Upper lobe of right lung (tissue), 1 donor: ENCODE measurements at regions not wholly inside any gene's neighbourhood (a gene's known extent, or its start where the extent isn't known, plus 50 kb on each side); places are given as distances from the start of the nearest gene placed in this dataset.

Source experiments
- ATAC-seq: fragments of 200-7000 bp; cut with Tn5 transposase; one replicate; pipeline ENCODE4 v1.9.1; 2020; ENCODE audit warnings: mild to moderate bottlenecking, moderate library complexity
- DNase-seq: peaks from one replicate; pipeline ENCODE4 v3.0.0-alpha.2; 2020
- H3K27ac ChIP-seq: fragments of 200-600 bp; one replicate; pipeline ENCODE4 v1.8.0; 2022
- H3K27me3 ChIP-seq: fragments of 200-600 bp; one replicate; pipeline ENCODE4 v1.8.0; 2022; ENCODE audit warnings: mild to moderate bottlenecking
- H3K36me3 ChIP-seq: fragments of 200-600 bp; one replicate; pipeline ENCODE4 v1.8.0; 2022
- H3K4me1 ChIP-seq: fragments of 200-600 bp; one replicate; pipeline ENCODE4 v1.8.0; 2022
- H3K4me3 ChIP-seq: fragments of 200-600 bp; one replicate; pipeline ENCODE4 v1.8.0; 2022; ENCODE audit warnings: mild to moderate bottlenecking
- H3K9me3 ChIP-seq: fragments of 200-600 bp; one replicate; pipeline ENCODE4 v1.8.0; 2022
- intact Hi-C: fragments of 100-400 bp; cut with DNase I; formaldehyde crosslinking; loops from one replicate; pipeline ENCODE4 v1.11.0; 2022
- TF ChIP-seq, protein P1 (sequence below): fragments of 200-600 bp; IDR thresholded peaks from one replicate; pipeline ENCODE4 v1.8.0; 2022; ENCODE audit warnings: antibody characterized with exemption
- donor health status: DM: no; HTN: yes; CAD: no; lungs with severe emphysema.

DNA sequence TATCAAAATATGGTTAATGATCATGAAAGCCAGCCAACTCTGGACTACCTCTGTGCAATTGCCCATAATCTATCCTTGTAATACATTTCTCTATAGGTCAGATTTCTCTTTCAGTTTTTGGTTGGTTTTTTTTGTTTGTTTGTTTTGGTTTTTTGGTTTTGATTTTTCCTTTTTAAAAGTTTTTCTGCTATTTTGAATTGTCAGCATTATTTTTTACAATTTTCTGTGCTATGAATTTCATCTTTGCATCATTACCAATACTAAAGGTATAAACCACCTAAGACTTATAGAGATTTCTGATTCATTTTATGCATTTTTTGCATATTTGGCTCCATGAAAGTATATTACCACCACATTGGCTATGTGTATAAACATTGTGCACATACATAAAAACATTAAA, 799.6 kb downstream of the ADGRL2 start:
- no peaks in the 10 kb centered on the region for H3K27me3 ChIP-seq
- TF ChIP-seq, protein P1, sequence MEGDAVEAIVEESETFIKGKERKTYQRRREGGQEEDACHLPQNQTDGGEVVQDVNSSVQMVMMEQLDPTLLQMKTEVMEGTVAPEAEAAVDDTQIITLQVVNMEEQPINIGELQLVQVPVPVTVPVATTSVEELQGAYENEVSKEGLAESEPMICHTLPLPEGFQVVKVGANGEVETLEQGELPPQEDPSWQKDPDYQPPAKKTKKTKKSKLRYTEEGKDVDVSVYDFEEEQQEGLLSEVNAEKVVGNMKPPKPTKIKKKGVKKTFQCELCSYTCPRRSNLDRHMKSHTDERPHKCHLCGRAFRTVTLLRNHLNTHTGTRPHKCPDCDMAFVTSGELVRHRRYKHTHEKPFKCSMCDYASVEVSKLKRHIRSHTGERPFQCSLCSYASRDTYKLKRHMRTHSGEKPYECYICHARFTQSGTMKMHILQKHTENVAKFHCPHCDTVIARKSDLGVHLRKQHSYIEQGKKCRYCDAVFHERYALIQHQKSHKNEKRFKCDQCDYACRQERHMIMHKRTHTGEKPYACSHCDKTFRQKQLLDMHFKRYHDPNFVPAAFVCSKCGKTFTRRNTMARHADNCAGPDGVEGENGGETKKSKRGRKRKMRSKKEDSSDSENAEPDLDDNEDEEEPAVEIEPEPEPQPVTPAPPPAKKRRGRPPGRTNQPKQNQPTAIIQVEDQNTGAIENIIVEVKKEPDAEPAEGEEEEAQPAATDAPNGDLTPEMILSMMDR: no peak
- H3K4me3 ChIP-seq: no peak overlapping the region
- peaks cover 3% of the 10 kb centered on the region for H3K4me1 ChIP-seq
- no peaks in the 10 kb centered on the region for H3K36me3 ChIP-seq
- intact Hi-C loops: no loop called here
- H3K27ac ChIP-seq: no peak overlapping the region
- DNase-seq: no peak
- H3K9me3 ChIP-seq: no peaks in the 10 kb centered on the region
- ATAC-seq: no peak

DNA sequence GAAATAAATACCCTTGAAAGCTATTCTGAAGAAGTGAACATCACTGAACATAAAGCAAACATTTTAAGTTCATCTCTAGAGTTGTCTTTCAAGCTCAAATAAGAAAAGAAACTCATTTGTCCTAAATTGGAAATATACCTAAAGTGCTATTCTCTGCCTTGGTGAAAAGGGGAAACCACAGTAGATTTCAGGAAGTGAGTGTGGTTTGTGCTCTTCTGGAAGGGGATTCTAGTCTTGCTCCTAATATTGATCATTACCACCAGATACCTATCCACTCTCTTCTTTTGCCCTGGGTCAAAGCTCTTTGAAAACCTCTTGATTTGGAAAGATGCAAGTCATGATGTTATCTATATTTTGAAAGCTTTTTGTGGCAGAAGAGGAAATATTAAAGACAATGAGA, 798.1 kb downstream of the ADGRL2 start:
- no peaks in the 10 kb centered on the region for H3K9me3 ChIP-seq
- TF ChIP-seq, protein P1: no peak

GRCh38 chr1:82598337-82598736, 797.6 kb downstream of the ADGRL2 start:
- Histone ChIP-seq H3K4me1 (peaks cover 3% of the 10 kb centered on the region), H3K4me3 (no peak overlapping the region), H3K9me3 (no peaks in the 10 kb centered on the region), H3K36me3 (no peaks in the 10 kb centered on the region), H3K27me3 (no peaks in the 10 kb centered on the region), H3K27ac (no peak overlapping the region)
- ATAC-seq: no peak
- intact Hi-C loops: no loop called here
- no peak for DNase-seq
- TF ChIP-seq, protein P1: no peak

More for the DNA sequence above, 798.1 kb downstream of the ADGRL2 start:
- intact Hi-C loops: no loop called here
- no peak overlapping the region for H3K27ac ChIP-seq
- no peaks in the 10 kb centered on the region for H3K27me3 ChIP-seq
- H3K4me1 ChIP-seq: peaks cover 3% of the 10 kb centered on the region
- DNase-seq (no peak), ATAC-seq (no peak)
- H3K4me3 ChIP-seq: no peak overlapping the region
- no peaks in the 10 kb centered on the region for H3K36me3 ChIP-seq

- Histone ChIP-seq H3K36me3 (no peaks in the 10 kb centered on the region), H3K4me3 (no peak overlapping the region), H3K4me1 (peaks cover 3% of the 10 kb centered on the region), H3K9me3 (no peaks in the 10 kb centered on the region), H3K27ac (no peak overlapping the region), H3K27me3 (no peaks in the 10 kb centered on the region)
- DNase-seq (no peak), ATAC-seq (no peak)
- TF ChIP-seq, protein P1: no peak
- intact Hi-C loops: no loop called here
These were observed 796.9 kb downstream of the ADGRL2 start for GRCh38 chr1:82597649-82598048.

DNA sequence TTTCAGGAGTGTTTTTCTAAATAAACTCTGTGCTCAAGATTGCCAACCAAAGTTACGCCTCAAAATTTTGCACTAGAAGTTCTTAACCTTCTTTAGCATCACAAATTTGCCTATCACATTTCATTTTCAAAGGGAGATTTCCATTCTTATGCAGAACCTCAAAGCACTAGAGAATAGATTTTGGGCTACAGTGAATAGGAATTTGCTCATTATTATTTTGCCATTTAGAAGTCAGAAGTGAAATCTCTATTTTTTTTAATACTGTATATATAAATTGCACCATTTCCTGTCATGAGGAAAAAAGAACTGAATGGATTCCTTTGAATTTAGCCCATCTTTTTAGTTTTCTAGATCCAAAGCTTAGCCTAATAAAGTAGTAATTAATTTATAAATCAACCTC, 796.4 kb downstream of the ADGRL2 start:
- H3K27me3 ChIP-seq: no peaks in the 10 kb centered on the region
- TF ChIP-seq, protein P1: no peak
- H3K27ac ChIP-seq: no peak overlapping the region
- H3K9me3 ChIP-seq: no peaks in the 10 kb centered on the region
- H3K4me3 ChIP-seq: no peak overlapping the region
- no peak for DNase-seq
- intact Hi-C loops: no loop called here
- H3K36me3 ChIP-seq: no peaks in the 10 kb centered on the region
- H3K4me1 ChIP-seq: peaks cover 3% of the 10 kb centered on the region
- no peak for ATAC-seq

GRCh38 chr1:82593561-82593960, 792.8 kb downstream of the ADGRL2 start:
- no peak for ATAC-seq
- Histone ChIP-seq H3K4me3 (no peak overlapping the region), H3K4me1 (peaks cover 3% of the 10 kb centered on the region), H3K36me3 (no peaks in the 10 kb centered on the region), H3K27me3 (no peaks in the 10 kb centered on the region), H3K27ac (no peak overlapping the region), H3K9me3 (no peaks in the 10 kb centered on the region)
- no peak for DNase-seq
- intact Hi-C loops: no loop called here
- TF ChIP-seq, protein P1: no peak
